WTC11 (cell line): ENCODE measurements at regions not wholly inside any gene's neighbourhood (a gene's known extent, or its start where the extent isn't known, plus 50 kb on each side); places are given as distances from the start of the nearest gene placed in this dataset.

Experiments used
- CREB1 ChIP-seq: sonication (generic); formaldehyde crosslinking; IDR thresholded peaks from 2 replicates; pipeline ENCODE4 v1.8.0; 2023; ENCODE audit warnings: mild to moderate bottlenecking, missing genetic modification reagents
- KAT7 ChIP-seq: sonication (generic); formaldehyde crosslinking; IDR thresholded peaks from 2 replicates; pipeline ENCODE4 v1.8.1; 2023; ENCODE audit warnings: missing genetic modification reagents, mild to moderate bottlenecking, borderline replicate concordance
- TF ChIP-seq, protein P1 (sequence below): fragments of 200-600 bp; IDR thresholded peaks from 2 replicates; pipeline ENCODE4 v1.8.0; 2022; ENCODE audit warnings: antibody characterized with exemption

DNA sequence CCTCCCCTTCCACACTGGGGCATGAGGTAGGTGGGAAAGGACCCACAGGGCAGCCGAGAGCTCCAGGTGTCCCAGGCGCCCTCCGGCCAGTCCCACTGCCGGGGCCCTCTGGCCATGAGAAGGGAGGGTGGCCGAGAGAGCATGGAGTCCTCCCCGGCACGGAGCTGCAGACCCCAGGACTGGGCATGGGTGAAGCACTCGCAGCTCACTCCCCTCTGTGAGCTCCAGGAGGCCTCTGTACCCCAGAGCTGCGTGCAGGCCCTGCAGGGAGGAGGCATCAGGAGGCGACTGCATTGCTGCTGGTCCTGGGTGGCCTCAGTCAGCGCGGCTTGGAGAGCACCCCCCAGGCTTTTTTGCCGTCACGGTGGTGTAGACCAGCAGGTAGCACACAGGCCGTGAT lies 80.1 kb upstream of the TTC34 start:
- no peak for TF ChIP-seq KAT7 (CRISPR knock-in tag)
- TF ChIP-seq CREB1 (CRISPR knock-in tag) = no peak
- TF ChIP-seq, protein P1, sequence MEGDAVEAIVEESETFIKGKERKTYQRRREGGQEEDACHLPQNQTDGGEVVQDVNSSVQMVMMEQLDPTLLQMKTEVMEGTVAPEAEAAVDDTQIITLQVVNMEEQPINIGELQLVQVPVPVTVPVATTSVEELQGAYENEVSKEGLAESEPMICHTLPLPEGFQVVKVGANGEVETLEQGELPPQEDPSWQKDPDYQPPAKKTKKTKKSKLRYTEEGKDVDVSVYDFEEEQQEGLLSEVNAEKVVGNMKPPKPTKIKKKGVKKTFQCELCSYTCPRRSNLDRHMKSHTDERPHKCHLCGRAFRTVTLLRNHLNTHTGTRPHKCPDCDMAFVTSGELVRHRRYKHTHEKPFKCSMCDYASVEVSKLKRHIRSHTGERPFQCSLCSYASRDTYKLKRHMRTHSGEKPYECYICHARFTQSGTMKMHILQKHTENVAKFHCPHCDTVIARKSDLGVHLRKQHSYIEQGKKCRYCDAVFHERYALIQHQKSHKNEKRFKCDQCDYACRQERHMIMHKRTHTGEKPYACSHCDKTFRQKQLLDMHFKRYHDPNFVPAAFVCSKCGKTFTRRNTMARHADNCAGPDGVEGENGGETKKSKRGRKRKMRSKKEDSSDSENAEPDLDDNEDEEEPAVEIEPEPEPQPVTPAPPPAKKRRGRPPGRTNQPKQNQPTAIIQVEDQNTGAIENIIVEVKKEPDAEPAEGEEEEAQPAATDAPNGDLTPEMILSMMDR = no peak
